H9 (cell line): ENCODE measurements at regions not wholly inside any gene's neighbourhood (a gene's known extent, or its start where the extent isn't known, plus 50 kb on each side); places are given as distances from the start of the nearest gene placed in this dataset.

Experiments used
- DNase-seq: peaks from one replicate; pipeline ENCODE4 v3.0.0-alpha.2; 2017
- H2AFZ ChIP-seq: one replicate; pipeline ENCODE4 v1.6.1; 2013; ENCODE audit warnings: mild to moderate bottlenecking, low read length, control low read depth, moderate library complexity
- H2AK5ac ChIP-seq: 2 replicates; pipeline ENCODE4 v1.6.1; 2013; ENCODE audit warnings: low read length, control low read depth, mixed read lengths; ENCODE audit not compliant: insufficient read length
- H2BK120ac ChIP-seq: one replicate; pipeline ENCODE4 v1.6.1; 2013; ENCODE audit warnings: low read depth, mild to moderate bottlenecking, low read length, control low read depth, inconsistent platforms; ENCODE audit not compliant: poor library complexity, severe bottlenecking
- H2BK12ac ChIP-seq: 2 replicates; pipeline ENCODE4 v1.6.1; 2013; ENCODE audit warnings: low read length, control low read depth, mixed read lengths, low read depth; ENCODE audit not compliant: insufficient read length
- H2BK15ac ChIP-seq: 2 replicates; pipeline ENCODE4 v1.6.1; 2013; ENCODE audit warnings: low read depth, low read length, control low read depth
- H2BK20ac ChIP-seq: one replicate; pipeline ENCODE4 v1.6.1; 2013; ENCODE audit warnings: low read depth, mild to moderate bottlenecking, low read length, control low read depth, inconsistent platforms; ENCODE audit not compliant: poor library complexity, severe bottlenecking
- H2BK5ac ChIP-seq: 2 replicates; pipeline ENCODE4 v1.6.1; 2013; ENCODE audit warnings: low read length, control low read depth, mixed read lengths; ENCODE audit not compliant: insufficient read length
- H3K14ac ChIP-seq: 2 replicates; pipeline ENCODE4 v1.6.1; 2013; ENCODE audit warnings: low read length, control low read depth; ENCODE audit not compliant: insufficient read depth
- H3K18ac ChIP-seq: 2 replicates; pipeline ENCODE4 v1.6.1; 2013; ENCODE audit warnings: low read depth, mild to moderate bottlenecking, mixed read lengths, low read length, control low read depth; ENCODE audit not compliant: insufficient read length
- H3K23ac ChIP-seq: 2 replicates; pipeline ENCODE4 v1.6.1; 2013; ENCODE audit warnings: low read length, control low read depth, mixed read lengths, low read depth; ENCODE audit not compliant: insufficient read length
- H3K23me2 ChIP-seq: 2 replicates; pipeline ENCODE4 v1.6.1; 2013; ENCODE audit warnings: low read depth, mild to moderate bottlenecking, mixed read lengths, low read length, control low read depth; ENCODE audit not compliant: insufficient read length, poor library complexity, severe bottlenecking
- H3K27ac ChIP-seq: 2 replicates; pipeline ENCODE4 v1.5.1; 2013; ENCODE audit warnings: low read length, control low read depth, mixed read lengths, low read depth; ENCODE audit not compliant: insufficient read length
- H3K27me3 ChIP-seq: 2 replicates; pipeline ENCODE4 v1.6.1; 2013; ENCODE audit warnings: low read length, control low read depth, inconsistent platforms; ENCODE audit not compliant: insufficient read depth
- H3K4ac ChIP-seq: 2 replicates; pipeline ENCODE4 v1.6.1; 2013; ENCODE audit warnings: low read depth, mild to moderate bottlenecking, control low read depth, inconsistent platforms, low read length, moderate library complexity
- H3K4me1 ChIP-seq: 2 replicates; pipeline ENCODE4 v1.6.1; 2013; ENCODE audit warnings: low read length, control low read depth, inconsistent platforms; ENCODE audit not compliant: insufficient read depth
- H3K4me2 ChIP-seq: 2 replicates; pipeline ENCODE4 v1.6.1; 2013; ENCODE audit warnings: low read length, control low read depth, mixed read lengths; ENCODE audit not compliant: insufficient read length, insufficient read depth
- H3K56ac ChIP-seq: 2 replicates; pipeline ENCODE4 v1.6.1; 2013; ENCODE audit warnings: low read depth, mild to moderate bottlenecking, mixed read lengths, low read length, control low read depth; ENCODE audit not compliant: insufficient read length
- H3K79me1 ChIP-seq: 2 replicates; pipeline ENCODE4 v1.6.1; 2013; ENCODE audit warnings: low read depth, mild to moderate bottlenecking, moderate library complexity, low read length, control low read depth, inconsistent platforms; ENCODE audit not compliant: insufficient read depth, poor library complexity, severe bottlenecking
- H3K79me2 ChIP-seq: 2 replicates; pipeline ENCODE4 v1.6.1; 2013; ENCODE audit warnings: low read length, control low read depth, inconsistent platforms; ENCODE audit not compliant: insufficient read depth
- H3K9ac ChIP-seq: 2 replicates; pipeline ENCODE4 v1.6.1; 2013; ENCODE audit warnings: low read length, control low read depth, mixed read lengths; ENCODE audit not compliant: insufficient read length; ENCODE audit errors: extremely low read depth
- H3K9me3 ChIP-seq: one replicate; pipeline ENCODE4 v1.6.1; 2013; ENCODE audit warnings: low read depth, low read length, inconsistent platforms; ENCODE audit not compliant: control insufficient read depth
- H3T11ph ChIP-seq: one replicate; pipeline ENCODE4 v1.6.1; 2013; ENCODE audit warnings: mild to moderate bottlenecking, low read length, control low read depth, inconsistent platforms
- H4K20me1 ChIP-seq: one replicate; pipeline ENCODE4 v1.6.1; 2013; ENCODE audit not compliant: control insufficient read depth, insufficient read length, insufficient read depth
- H4K5ac ChIP-seq: 2 replicates; pipeline ENCODE4 v1.6.1; 2013; ENCODE audit warnings: low read depth, mild to moderate bottlenecking, mixed read lengths, low read length, control low read depth; ENCODE audit not compliant: insufficient read length
- H4K8ac ChIP-seq: replicated peaks from 2 replicates; pipeline ENCODE4 v1.6.1; 2013; ENCODE audit warnings: low read length, control low read depth, mixed read lengths, low read depth; ENCODE audit not compliant: insufficient read length
- H4K91ac ChIP-seq: 2 replicates; pipeline ENCODE4 v1.6.1; 2013; ENCODE audit warnings: low read depth, mild to moderate bottlenecking, moderate library complexity, mixed read lengths, low read length, control low read depth; ENCODE audit not compliant: insufficient read length
- H3K27ac Mint-ChIP-seq, 3 experiments: 2 replicates in 2 of 3; 3 replicates in 1 of 3; pipeline ENCODE4 v1.8.0; 2020 to 2021; ENCODE audit warnings: mixed read lengths in 3 of 3, mild to moderate bottlenecking in 1 of 3, moderate library complexity in 1 of 3
- H3K27me3 Mint-ChIP-seq: 2 replicates; pipeline ENCODE4 v1.8.0; 2021; ENCODE audit warnings: low read depth, mild to moderate bottlenecking, moderate library complexity, mixed read lengths
- H3K36me3 Mint-ChIP-seq, 3 experiments: 2 replicates in 2 of 3; 3 replicates in 1 of 3; pipeline ENCODE4 v1.8.0; 2020 to 2021; ENCODE audit warnings: low read depth in 3 of 3, mixed read lengths in 3 of 3; ENCODE audit not compliant: insufficient read depth in 1 of 3
- H3K4me1 Mint-ChIP-seq, 2 experiments: 2 replicates each; pipeline ENCODE4 v1.8.0; 2020; ENCODE audit warnings: mixed read lengths in 2 of 2
- H3K4me3 Mint-ChIP-seq, 2 experiments: 2 replicates in 1 of 2; 3 replicates in 1 of 2; pipeline ENCODE4 v1.8.0; 2020 to 2021; ENCODE audit warnings: mild to moderate bottlenecking in 2 of 2, mixed read lengths in 2 of 2, moderate library complexity in 1 of 2
- H3K9me3 Mint-ChIP-seq, 2 experiments: 2 replicates in 1 of 2; 3 replicates in 1 of 2; pipeline ENCODE4 v1.8.0; 2020; ENCODE audit warnings: mild to moderate bottlenecking in 2 of 2, mixed read lengths in 2 of 2, moderate library complexity in 1 of 2
- CTCF ChIP-seq: fragments of 200-600 bp; sonication (generic); conservative IDR thresholded peaks from 3 replicates; pipeline ENCODE4 v1.8.0; 2021; ENCODE audit warnings: antibody characterized with exemption, mild to moderate bottlenecking
- WGBS: extraction: QIAGEN DNeasy Blood & Tissue Kit; methylation state at CpG from one replicate; pipeline ENCODE4 v1.1.7; 2013; ENCODE audit warnings: missing lambda C conversion rate, low lambda C conversion rate, mixed read lengths; ENCODE audit not compliant: insufficient read length; ENCODE audit errors: extremely low coverage; 5-methylcytosine and 5-hydroxymethylcytosine counted together

- no peak for DNase-seq
- no peak overlapping the region for H2BK15ac ChIP-seq
- Mint-ChIP-seq H3K27ac (no peak overlapping the region), H3K27me3 (no peaks in the 10 kb centered on the region), H3K36me3 (no peaks in the 10 kb centered on the region), H3K9me3 (no peaks in the 10 kb centered on the region), H3K4me1 (no peaks in the 10 kb centered on the region), H3K4me3 (no peak overlapping the region)
- H2BK120ac ChIP-seq, result no peak overlapping the region
- H4K91ac ChIP-seq, result no peak overlapping the region
- H3K27me3 ChIP-seq, result no peaks in the 10 kb centered on the region
- H2AFZ ChIP-seq, result no peak overlapping the region
- no peak overlapping the region for H3K27ac ChIP-seq
- H4K20me1 ChIP-seq, result no peaks in the 10 kb centered on the region
- no peak overlapping the region for H3T11ph ChIP-seq
- no peak overlapping the region for H2BK12ac ChIP-seq
- no peak for TF ChIP-seq CTCF
- no CpG with 5 or more reads among the region's 4 CpGs for WGBS
- H3K9ac ChIP-seq, result no peak overlapping the region
- no peaks in the 10 kb centered on the region for H3K23me2 ChIP-seq
- H3K18ac ChIP-seq, result no peak overlapping the region
- no peak overlapping the region for H3K4ac ChIP-seq
- no peaks in the 10 kb centered on the region for H3K79me2 ChIP-seq
- H2BK20ac ChIP-seq, result no peak overlapping the region
- no peak overlapping the region for H2AK5ac ChIP-seq
- H3K56ac ChIP-seq, result no peak overlapping the region
- no peaks in the 10 kb centered on the region for H3K79me1 ChIP-seq
- no peak overlapping the region; the same call in 1 of the 2 replicates for H3K14ac ChIP-seq
- H2BK5ac ChIP-seq, result no peak overlapping the region
- H4K5ac ChIP-seq, result no peak overlapping the region
- no peak overlapping the region for H3K23ac ChIP-seq
- H3K9me3 ChIP-seq, result no peaks in the 10 kb centered on the region
- H3K4me1 ChIP-seq, result no peaks in the 10 kb centered on the region
- no peak overlapping the region for H3K4me2 ChIP-seq
- no peak overlapping the region for H4K8ac ChIP-seq
Measured at GRCh38 chr1:169013821-169014220, 92.7 kb upstream of the ATP1B1 start.
